ENCODE measurements at regions not wholly inside any gene's neighbourhood (a gene's known extent, or its start where the extent isn't known, plus 50 kb on each side); places are given as distances from the start of the nearest gene placed in this dataset.

GRCh38 chr3:94373456-94373855 is 310.6 kb downstream of the NSUN3 start:
- BruUV-seq (replicated peaks), result no TSS peak
- H3K4me2 ChIP-seq (ENCODE audit: low read length), result no peak overlapping the region
- H3K9ac ChIP-seq (ENCODE audit: low read length), result no peak overlapping the region
- intact Hi-C loops (cut with micrococcal nuclease), result no loop called here
- H3K4me3 ChIP-seq (replicated peaks in 1 of 2; ENCODE audit: low read depth in 1 of 2, low read length in 2 of 2), result no peak overlapping the region
- DNase-seq (ENCODE audit: low read depth, low spot score), result no peak
- TF ChIP-seq ELF1 (IDR thresholded peaks at IDR 0.05; ENCODE audit: borderline replicate concordance, low read depth) (no peak), MAX (IDR thresholded peaks at IDR 0.05) (no peak), POLR2AphosphoS5 (IDR thresholded peaks at IDR 0.05; ENCODE audit: low read depth, low read length) (no peak), SRF (IDR thresholded peaks at IDR 0.05; ENCODE audit: low read depth) (no peak), RAD21 (IDR thresholded peaks at IDR 0.05; ENCODE audit: low read depth) (no peak), ZFX (IDR thresholded peaks at IDR 0.05) (no peak), EZH2phosphoT487 (IDR thresholded peaks at IDR 0.05; ENCODE audit: borderline replicate concordance) (no peak), EZH2 (IDR thresholded peaks at IDR 0.05) (no peak), POLR2A (IDR thresholded peaks at IDR 0.05; ENCODE audit: borderline replicate concordance, extremely low read depth, insufficient read depth, insufficient read length) (no peak), YY1 (IDR thresholded peaks at IDR 0.05; ENCODE audit: extremely low read depth, insufficient replicate concordance, low read depth, low read length) (no peak)
- TF ChIP-seq, protein P1, sequence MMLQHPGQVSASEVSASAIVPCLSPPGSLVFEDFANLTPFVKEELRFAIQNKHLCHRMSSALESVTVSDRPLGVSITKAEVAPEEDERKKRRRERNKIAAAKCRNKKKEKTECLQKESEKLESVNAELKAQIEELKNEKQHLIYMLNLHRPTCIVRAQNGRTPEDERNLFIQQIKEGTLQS (IDR thresholded peaks at IDR 0.05), result no peak
- TF ChIP-seq, protein P2, sequence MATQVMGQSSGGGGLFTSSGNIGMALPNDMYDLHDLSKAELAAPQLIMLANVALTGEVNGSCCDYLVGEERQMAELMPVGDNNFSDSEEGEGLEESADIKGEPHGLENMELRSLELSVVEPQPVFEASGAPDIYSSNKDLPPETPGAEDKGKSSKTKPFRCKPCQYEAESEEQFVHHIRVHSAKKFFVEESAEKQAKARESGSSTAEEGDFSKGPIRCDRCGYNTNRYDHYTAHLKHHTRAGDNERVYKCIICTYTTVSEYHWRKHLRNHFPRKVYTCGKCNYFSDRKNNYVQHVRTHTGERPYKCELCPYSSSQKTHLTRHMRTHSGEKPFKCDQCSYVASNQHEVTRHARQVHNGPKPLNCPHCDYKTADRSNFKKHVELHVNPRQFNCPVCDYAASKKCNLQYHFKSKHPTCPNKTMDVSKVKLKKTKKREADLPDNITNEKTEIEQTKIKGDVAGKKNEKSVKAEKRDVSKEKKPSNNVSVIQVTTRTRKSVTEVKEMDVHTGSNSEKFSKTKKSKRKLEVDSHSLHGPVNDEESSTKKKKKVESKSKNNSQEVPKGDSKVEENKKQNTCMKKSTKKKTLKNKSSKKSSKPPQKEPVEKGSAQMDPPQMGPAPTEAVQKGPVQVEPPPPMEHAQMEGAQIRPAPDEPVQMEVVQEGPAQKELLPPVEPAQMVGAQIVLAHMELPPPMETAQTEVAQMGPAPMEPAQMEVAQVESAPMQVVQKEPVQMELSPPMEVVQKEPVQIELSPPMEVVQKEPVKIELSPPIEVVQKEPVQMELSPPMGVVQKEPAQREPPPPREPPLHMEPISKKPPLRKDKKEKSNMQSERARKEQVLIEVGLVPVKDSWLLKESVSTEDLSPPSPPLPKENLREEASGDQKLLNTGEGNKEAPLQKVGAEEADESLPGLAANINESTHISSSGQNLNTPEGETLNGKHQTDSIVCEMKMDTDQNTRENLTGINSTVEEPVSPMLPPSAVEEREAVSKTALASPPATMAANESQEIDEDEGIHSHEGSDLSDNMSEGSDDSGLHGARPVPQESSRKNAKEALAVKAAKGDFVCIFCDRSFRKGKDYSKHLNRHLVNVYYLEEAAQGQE (IDR thresholded peaks at IDR 0.05; ENCODE audit: low read depth), result no peak
- TF ChIP-seq, protein P3, sequence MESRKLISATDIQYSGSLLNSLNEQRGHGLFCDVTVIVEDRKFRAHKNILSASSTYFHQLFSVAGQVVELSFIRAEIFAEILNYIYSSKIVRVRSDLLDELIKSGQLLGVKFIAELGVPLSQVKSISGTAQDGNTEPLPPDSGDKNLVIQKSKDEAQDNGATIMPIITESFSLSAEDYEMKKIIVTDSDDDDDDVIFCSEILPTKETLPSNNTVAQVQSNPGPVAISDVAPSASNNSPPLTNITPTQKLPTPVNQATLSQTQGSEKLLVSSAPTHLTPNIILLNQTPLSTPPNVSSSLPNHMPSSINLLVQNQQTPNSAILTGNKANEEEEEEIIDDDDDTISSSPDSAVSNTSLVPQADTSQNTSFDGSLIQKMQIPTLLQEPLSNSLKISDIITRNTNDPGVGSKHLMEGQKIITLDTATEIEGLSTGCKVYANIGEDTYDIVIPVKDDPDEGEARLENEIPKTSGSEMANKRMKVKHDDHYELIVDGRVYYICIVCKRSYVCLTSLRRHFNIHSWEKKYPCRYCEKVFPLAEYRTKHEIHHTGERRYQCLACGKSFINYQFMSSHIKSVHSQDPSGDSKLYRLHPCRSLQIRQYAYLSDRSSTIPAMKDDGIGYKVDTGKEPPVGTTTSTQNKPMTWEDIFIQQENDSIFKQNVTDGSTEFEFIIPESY (IDR thresholded peaks at IDR 0.05; ENCODE audit: extremely low read depth, insufficient replicate concordance, low read length), result no peak
- TF ChIP-seq, protein P4, sequence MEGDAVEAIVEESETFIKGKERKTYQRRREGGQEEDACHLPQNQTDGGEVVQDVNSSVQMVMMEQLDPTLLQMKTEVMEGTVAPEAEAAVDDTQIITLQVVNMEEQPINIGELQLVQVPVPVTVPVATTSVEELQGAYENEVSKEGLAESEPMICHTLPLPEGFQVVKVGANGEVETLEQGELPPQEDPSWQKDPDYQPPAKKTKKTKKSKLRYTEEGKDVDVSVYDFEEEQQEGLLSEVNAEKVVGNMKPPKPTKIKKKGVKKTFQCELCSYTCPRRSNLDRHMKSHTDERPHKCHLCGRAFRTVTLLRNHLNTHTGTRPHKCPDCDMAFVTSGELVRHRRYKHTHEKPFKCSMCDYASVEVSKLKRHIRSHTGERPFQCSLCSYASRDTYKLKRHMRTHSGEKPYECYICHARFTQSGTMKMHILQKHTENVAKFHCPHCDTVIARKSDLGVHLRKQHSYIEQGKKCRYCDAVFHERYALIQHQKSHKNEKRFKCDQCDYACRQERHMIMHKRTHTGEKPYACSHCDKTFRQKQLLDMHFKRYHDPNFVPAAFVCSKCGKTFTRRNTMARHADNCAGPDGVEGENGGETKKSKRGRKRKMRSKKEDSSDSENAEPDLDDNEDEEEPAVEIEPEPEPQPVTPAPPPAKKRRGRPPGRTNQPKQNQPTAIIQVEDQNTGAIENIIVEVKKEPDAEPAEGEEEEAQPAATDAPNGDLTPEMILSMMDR (IDR thresholded peaks at IDR 0.05 in 2 of 3, conservative IDR thresholded peaks at IDR 0.05 in 1 of 3; ENCODE audit: borderline replicate concordance in 1 of 3, insufficient read depth in 1 of 3, low read depth in 2 of 3, low read length in 2 of 3), result no peak
- RAD21 ChIA-PET (ENCODE audit: low non-redundant PET in 1 of 2, low total read pairs in 2 of 2, uncharacterized antibody in 2 of 2, unreplicated experiment in 2 of 2), result no interaction called here
- H2AFZ ChIP-seq (ENCODE audit: low read depth, low read length, poor library complexity, severe bottlenecking), result no peak overlapping the region
- no peaks in the 10 kb centered on the region for H3K27me3 ChIP-seq (ENCODE audit: insufficient read depth, low read length)
- H4K20me1 ChIP-seq (ENCODE audit: insufficient read depth), result no peaks in the 10 kb centered on the region
- no peaks in the 10 kb centered on the region for H3K4me1 ChIP-seq (ENCODE audit: control insufficient read depth in 1 of 2, insufficient read depth in 2 of 2, low read length in 2 of 2)
- H3K9me3 ChIP-seq (ENCODE audit: control insufficient read depth in 1 of 2, insufficient read depth in 1 of 2, low read depth in 1 of 2, low read length in 2 of 2), result peaks cover 0 to 11% of the 10 kb centered on the region in 2 experiments; a peak in 1 of 4 replicates
- H3K79me2 ChIP-seq (ENCODE audit: insufficient read depth, low read length), result no peaks in the 10 kb centered on the region
- no peaks in the 10 kb centered on the region for H3K9me2 ChIP-seq (ENCODE audit: insufficient read depth)
- H3K36me3 ChIP-seq (ENCODE audit: control insufficient read depth in 1 of 2, insufficient read depth in 2 of 2, low read length in 2 of 2), result no peaks in the 10 kb centered on the region
- ATAC-seq, result no peak
- no peak overlapping the region for H3K27ac ChIP-seq (ENCODE audit: low read depth, low read length)
- POLR2A ChIA-PET, result no interaction called here
- CTCF ChIA-PET, result no interaction called here
